Glutamatergic neuron (in vitro differentiated cells): ENCODE measurements at regions not wholly inside any gene's neighbourhood (a gene's known extent, or its start where the extent isn't known, plus 50 kb on each side); places are given as distances from the start of the nearest gene placed in this dataset.

Experiments
- DNase-seq: peaks from one replicate; pipeline ENCODE4 v3.0.0; 2022
- H3K27ac Mint-ChIP-seq: one replicate; pipeline ENCODE4 v1.8.0; 2020; ENCODE audit warnings: mild to moderate bottlenecking, mixed read lengths, inconsistent platforms; ENCODE audit not compliant: unreplicated experiment
- H3K27me3 Mint-ChIP-seq: one replicate; pipeline ENCODE4 v1.8.0; 2020; ENCODE audit warnings: mild to moderate bottlenecking, moderate library complexity, mixed read lengths, inconsistent platforms; ENCODE audit not compliant: unreplicated experiment
- H3K36me3 Mint-ChIP-seq: one replicate; pipeline ENCODE4 v1.8.0; 2020; ENCODE audit warnings: mild to moderate bottlenecking, mixed read lengths, inconsistent platforms; ENCODE audit not compliant: unreplicated experiment
- H3K4me1 Mint-ChIP-seq: one replicate; pipeline ENCODE4 v1.8.0; 2020; ENCODE audit warnings: mild to moderate bottlenecking, low read depth, mixed read lengths, inconsistent platforms; ENCODE audit not compliant: unreplicated experiment
- H3K4me3 Mint-ChIP-seq: one replicate; pipeline ENCODE4 v1.8.0; 2020; ENCODE audit warnings: mild to moderate bottlenecking, mixed read lengths, inconsistent platforms; ENCODE audit not compliant: unreplicated experiment
- H3K9me3 Mint-ChIP-seq: one replicate; pipeline ENCODE4 v1.8.0; 2020; ENCODE audit warnings: mild to moderate bottlenecking, moderate library complexity, mixed read lengths, inconsistent platforms; ENCODE audit not compliant: unreplicated experiment
- TF ChIP-seq, protein P1 (sequence below): fragments of 200-600 bp; sonication (generic); IDR thresholded peaks from one replicate; pipeline ENCODE4 v1.5.0; 2021; ENCODE audit not compliant: partially characterized antibody, unreplicated experiment

DNA sequence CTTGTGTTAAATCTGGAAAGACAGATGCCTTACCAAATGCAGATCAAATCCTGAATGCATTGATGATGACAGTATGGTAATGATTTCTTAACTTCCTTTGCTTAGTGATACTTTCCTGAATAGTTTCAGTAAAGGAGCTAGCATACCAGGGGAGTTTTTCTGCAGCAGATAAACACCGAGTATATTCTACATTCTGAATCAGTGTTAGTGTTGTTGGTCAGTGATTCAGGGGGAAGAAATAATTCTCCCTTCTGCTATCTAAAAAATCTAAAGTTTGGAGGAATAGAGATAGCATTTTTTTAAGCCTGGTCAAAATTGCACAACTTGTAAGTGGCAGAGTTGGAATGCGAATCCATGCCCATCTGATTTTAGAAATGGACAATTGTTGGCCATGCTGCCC, 512.2 kb upstream of the MARCKS start:
- Mint-ChIP-seq H3K4me3 (no peak overlapping the region), H3K4me1 (peaks cover 20% of the 10 kb centered on the region), H3K27me3 (peaks cover 4% of the 10 kb centered on the region), H3K9me3 (no peaks in the 10 kb centered on the region), H3K36me3 (no peaks in the 10 kb centered on the region), H3K27ac (no peak overlapping the region)
- no peak for DNase-seq
- TF ChIP-seq, protein P1, sequence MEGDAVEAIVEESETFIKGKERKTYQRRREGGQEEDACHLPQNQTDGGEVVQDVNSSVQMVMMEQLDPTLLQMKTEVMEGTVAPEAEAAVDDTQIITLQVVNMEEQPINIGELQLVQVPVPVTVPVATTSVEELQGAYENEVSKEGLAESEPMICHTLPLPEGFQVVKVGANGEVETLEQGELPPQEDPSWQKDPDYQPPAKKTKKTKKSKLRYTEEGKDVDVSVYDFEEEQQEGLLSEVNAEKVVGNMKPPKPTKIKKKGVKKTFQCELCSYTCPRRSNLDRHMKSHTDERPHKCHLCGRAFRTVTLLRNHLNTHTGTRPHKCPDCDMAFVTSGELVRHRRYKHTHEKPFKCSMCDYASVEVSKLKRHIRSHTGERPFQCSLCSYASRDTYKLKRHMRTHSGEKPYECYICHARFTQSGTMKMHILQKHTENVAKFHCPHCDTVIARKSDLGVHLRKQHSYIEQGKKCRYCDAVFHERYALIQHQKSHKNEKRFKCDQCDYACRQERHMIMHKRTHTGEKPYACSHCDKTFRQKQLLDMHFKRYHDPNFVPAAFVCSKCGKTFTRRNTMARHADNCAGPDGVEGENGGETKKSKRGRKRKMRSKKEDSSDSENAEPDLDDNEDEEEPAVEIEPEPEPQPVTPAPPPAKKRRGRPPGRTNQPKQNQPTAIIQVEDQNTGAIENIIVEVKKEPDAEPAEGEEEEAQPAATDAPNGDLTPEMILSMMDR: no peak

DNA sequence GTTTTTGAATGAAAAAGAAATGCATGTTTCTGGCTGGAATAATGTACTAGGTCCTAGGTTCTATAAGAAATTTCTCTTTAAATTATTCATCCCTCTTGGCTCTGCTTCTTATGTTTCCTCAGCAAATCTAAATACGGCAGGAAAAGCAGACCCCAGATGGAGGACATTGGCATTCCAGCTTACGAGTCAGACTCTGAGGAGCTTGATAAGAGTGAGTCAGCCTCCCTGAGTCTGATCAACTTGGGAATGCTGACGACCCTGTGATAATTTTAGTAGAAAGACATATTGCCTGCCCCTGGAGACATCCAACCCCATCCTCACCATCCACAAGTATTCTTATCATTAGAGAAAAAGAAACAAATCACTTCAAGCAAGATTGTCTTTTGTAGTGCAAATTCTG, 509.7 kb upstream of the MARCKS start:
- Mint-ChIP-seq H3K4me3 (peak overlapping the region; percentile 69), H3K9me3 (peaks cover 1% of the 10 kb centered on the region), H3K36me3 (no peaks in the 10 kb centered on the region), H3K27ac (peak overlapping the region; percentile 89), H3K27me3 (peaks cover 4% of the 10 kb centered on the region), H3K4me1 (peaks cover 21% of the 10 kb centered on the region)
- DNase-seq: no peak
- TF ChIP-seq, protein P1: no peak

DNA sequence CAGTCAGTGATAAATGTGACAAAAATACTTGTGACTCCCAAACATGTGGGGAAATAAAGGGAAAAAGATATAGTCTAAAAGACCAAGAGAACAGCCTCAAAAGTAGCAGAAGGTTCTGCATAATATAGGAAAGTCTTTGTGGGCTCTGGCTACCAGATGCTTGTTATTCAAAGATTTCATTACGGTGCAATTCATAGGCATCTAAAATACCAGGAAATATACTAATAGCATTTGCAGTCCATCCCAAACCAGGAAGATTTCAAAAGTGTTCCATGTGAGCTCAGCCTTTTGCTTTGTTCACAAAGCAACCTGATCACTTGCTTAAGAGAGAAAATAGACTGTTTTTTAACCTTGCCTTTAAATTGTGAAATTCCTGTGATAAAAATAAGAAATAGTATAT, 506.7 kb upstream of the MARCKS start:
- Mint-ChIP-seq H3K9me3 (peaks cover 1% of the 10 kb centered on the region), H3K27me3 (peaks cover 4% of the 10 kb centered on the region), H3K4me1 (peaks cover 21% of the 10 kb centered on the region), H3K36me3 (no peaks in the 10 kb centered on the region), H3K27ac (no peak overlapping the region), H3K4me3 (no peak overlapping the region)
- TF ChIP-seq, protein P1: no peak
- DNase-seq: no peak

DNA sequence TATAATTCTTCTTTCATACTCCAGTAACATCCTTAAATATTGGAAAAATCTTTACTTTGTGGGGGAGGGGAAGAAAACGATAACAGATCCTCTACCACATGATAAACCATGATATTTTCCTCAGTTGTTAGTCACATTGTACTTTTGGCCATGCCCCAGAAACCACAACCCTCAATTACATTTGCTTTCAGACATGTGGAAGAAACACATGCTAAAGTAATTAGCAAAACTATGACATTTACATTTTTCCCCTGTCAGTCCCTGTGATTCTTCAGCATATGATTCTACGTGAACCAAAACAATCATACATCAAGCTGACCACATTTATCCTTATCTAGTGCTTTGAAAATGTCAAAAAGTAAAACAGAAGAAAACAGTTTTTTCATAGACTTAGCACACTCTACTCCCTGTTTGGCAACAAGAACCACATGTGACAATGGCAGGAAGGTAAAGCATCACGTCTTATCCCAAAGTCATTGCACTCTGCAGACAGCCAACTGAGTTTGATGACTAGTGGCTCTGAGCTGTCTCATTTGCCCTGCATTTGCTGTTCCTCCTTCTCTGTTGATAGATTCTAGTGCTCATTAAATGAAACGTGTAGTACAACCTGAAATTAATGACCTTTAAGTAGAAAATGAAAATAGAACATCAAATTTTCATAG, 505.8 kb upstream of the MARCKS start:
- TF ChIP-seq, protein P1: no peak
- no peak for DNase-seq
- Mint-ChIP-seq H3K4me1 (peaks cover 21% of the 10 kb centered on the region), H3K4me3 (no peak overlapping the region), H3K9me3 (peaks cover 1% of the 10 kb centered on the region), H3K36me3 (no peaks in the 10 kb centered on the region), H3K27me3 (peaks cover 4% of the 10 kb centered on the region), H3K27ac (no peak overlapping the region)

DNA sequence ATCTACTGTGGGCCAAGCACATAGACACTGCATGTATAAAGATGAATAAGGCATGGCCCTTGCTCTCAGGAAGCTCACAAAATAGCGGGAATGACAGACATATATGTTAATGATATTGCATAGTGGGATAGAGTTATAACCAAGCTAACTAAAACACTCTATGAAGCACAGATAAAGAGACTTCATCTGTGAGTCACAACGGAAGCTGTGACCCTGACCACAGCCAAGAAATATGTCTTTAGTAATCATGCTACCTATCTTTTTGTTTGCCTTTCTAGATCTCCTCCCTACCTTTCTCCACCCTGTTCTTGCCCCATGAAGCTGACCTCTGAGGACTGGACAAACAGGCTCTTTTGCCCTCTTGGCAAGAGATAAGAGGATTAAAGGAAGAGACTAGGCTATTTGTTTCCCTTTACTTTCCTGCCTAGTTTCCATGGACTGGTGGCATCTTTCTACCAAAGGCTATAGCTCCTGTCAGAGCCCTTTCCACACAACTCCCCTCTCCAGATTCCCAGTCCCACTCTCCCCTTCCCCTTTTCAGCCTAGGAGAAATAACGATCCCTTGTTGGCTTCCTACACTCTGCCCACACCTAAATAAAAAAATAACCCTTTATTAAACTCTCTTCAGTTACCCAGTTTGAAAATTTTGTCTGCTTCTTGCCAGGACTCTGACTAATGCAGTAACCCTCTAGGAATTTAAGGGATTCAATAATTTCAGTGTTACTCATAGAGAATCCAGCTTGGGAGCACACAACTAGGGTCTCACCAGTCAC, 504.9 kb upstream of the MARCKS start:
- Mint-ChIP-seq H3K4me1 (peaks cover 18% of the 10 kb centered on the region), H3K36me3 (no peaks in the 10 kb centered on the region), H3K4me3 (no peak overlapping the region), H3K27ac (no peak overlapping the region), H3K9me3 (peaks cover 1% of the 10 kb centered on the region), H3K27me3 (peaks cover 4% of the 10 kb centered on the region)
- TF ChIP-seq, protein P1: no peak
- no peak for DNase-seq
